PC-9 (cell line): ENCODE measurements at regions not wholly inside any gene's neighbourhood (a gene's known extent, or its start where the extent isn't known, plus 50 kb on each side); places are given as distances from the start of the nearest gene placed in this dataset.

Experiments
- EZH2 ChIP-seq: fragments of 200-600 bp; sonication (generic); IDR thresholded peaks from 2 replicates; pipeline ENCODE4 v1.8.0; 2017; ENCODE audit warnings: antibody characterized with exemption, low read depth
- TF ChIP-seq, protein P1 (sequence below): fragments of 200-600 bp; sonication (generic); conservative IDR thresholded peaks from 2 replicates; pipeline ENCODE4 v1.6.1; 2017; ENCODE audit warnings: mixed run types, antibody characterized with exemption, mild to moderate bottlenecking, moderate library complexity

DNA sequence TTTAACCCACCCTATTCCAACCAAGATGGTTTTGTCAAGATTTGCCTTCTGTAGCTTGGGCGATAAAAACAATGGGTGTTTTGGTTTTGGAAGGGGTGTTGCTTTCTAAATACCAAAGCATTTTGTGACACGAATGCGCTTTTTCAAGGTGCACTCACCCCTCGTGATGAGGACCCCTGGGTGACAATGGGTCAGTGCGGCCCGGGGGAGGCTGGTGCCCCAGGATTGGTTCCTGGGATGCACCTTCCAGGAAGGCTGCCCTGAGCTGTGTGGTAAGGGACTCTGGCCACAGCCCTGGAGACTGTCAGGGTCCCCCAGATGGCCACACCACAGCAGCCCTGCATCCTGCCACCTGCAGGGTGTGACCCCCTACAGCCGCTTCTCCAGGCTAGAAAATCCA lies 180.6 kb upstream of the MYL2 start:
- TF ChIP-seq, protein P1, sequence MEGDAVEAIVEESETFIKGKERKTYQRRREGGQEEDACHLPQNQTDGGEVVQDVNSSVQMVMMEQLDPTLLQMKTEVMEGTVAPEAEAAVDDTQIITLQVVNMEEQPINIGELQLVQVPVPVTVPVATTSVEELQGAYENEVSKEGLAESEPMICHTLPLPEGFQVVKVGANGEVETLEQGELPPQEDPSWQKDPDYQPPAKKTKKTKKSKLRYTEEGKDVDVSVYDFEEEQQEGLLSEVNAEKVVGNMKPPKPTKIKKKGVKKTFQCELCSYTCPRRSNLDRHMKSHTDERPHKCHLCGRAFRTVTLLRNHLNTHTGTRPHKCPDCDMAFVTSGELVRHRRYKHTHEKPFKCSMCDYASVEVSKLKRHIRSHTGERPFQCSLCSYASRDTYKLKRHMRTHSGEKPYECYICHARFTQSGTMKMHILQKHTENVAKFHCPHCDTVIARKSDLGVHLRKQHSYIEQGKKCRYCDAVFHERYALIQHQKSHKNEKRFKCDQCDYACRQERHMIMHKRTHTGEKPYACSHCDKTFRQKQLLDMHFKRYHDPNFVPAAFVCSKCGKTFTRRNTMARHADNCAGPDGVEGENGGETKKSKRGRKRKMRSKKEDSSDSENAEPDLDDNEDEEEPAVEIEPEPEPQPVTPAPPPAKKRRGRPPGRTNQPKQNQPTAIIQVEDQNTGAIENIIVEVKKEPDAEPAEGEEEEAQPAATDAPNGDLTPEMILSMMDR, result no peak
- TF ChIP-seq EZH2, result no peak
